Left cardiac atrium (tissue), 4 donors: ENCODE measurements at regions not wholly inside any gene's neighbourhood (a gene's known extent, or its start where the extent isn't known, plus 50 kb on each side); places are given as distances from the start of the nearest gene placed in this dataset.

ENCODE experiments used
- ATAC-seq, 2 donors: fragments of 200-7000 bp; cut with Tn5 transposase; one replicate each; pipeline ENCODE4 v1.9.1; 2020; ENCODE audit warnings: mild to moderate bottlenecking in 2 of 2, moderate library complexity in 2 of 2
- DNase-seq: peaks from one replicate; pipeline ENCODE4 v3.0.0-alpha.2; 2020
- intact Hi-C, 2 donors: fragments of 100-400 bp; cut with DNase I; formaldehyde crosslinking; loops; one replicate each; pipeline versions ENCODE4 v1.14.1 to v1.15.1; 2022 to 2023
- donor health status: DM: no; HTN: yes; CAD: no.
- donor health status: DM: no; HTN: yes; CAD: no; lungs with severe emphysema.
- donor health status: DM: yes; HTN: yes; CAD: no.
- donor health status: Dilated cardiomyopathy.

GRCh38 chr2:58533376-58533775, 292.3 kb upstream of the FANCL start:
- intact Hi-C loops = no loop called here
- no peak for DNase-seq
- no peak for ATAC-seq

- no peak for ATAC-seq
- no peak for DNase-seq
- intact Hi-C loops = no loop called here
Measured at GRCh38 chr2:58532641-58533040, 291.5 kb upstream of the FANCL start.

- intact Hi-C loops = no loop called here
- ATAC-seq (no peak), DNase-seq (no peak)
Measured at GRCh38 chr2:58527647-58528046, 286.5 kb upstream of the FANCL start.

- intact Hi-C loops = no loop called here
- no peak for ATAC-seq
- DNase-seq = no peak
Measured at GRCh38 chr2:58521803-58522554, 280.9 kb upstream of the FANCL start.

- intact Hi-C loops = no loop called here
Measured at GRCh38 chr2:58520903-58521302, 279.8 kb upstream of the FANCL start.

GRCh38 chr2:58517881-58518280, 276.8 kb upstream of the FANCL start:
- no peak for DNase-seq
- intact Hi-C loops = no loop called here

More at GRCh38 chr2:58520903-58521302, 279.8 kb upstream of the FANCL start:
- no peak for ATAC-seq
- DNase-seq = no peak

GRCh38 chr2:58516695-58517094, 275.6 kb upstream of the FANCL start:
- ATAC-seq = no peak
- intact Hi-C loops = no loop called here
- no peak for DNase-seq

More at GRCh38 chr2:58517881-58518280, 276.8 kb upstream of the FANCL start:
- ATAC-seq = no peak

- intact Hi-C loops = no loop called here
- ATAC-seq (no peak), DNase-seq (no peak)
Measured at GRCh38 chr2:58515827-58516573, 274.9 kb upstream of the FANCL start.

GRCh38 chr2:58514252-58514651, 273.1 kb upstream of the FANCL start:
- ATAC-seq (no peak), DNase-seq (no peak)
- intact Hi-C loops = no loop called here

- DNase-seq (no peak), ATAC-seq (no peak)
- intact Hi-C loops = no loop called here
Measured at GRCh38 chr2:58512878-58513277, 271.8 kb upstream of the FANCL start.

- intact Hi-C loops = no loop called here
- ATAC-seq (no peak), DNase-seq (no peak)
Measured at GRCh38 chr2:58508006-58508405, 266.9 kb upstream of the FANCL start.

- no peak for ATAC-seq
- no peak for DNase-seq
- intact Hi-C loops = no loop called here
Measured at GRCh38 chr2:58503918-58504317, 262.8 kb upstream of the FANCL start.

- intact Hi-C loops = no loop called here
- DNase-seq (no peak), ATAC-seq (no peak)
Measured at GRCh38 chr2:58502931-58503330, 261.8 kb upstream of the FANCL start.

GRCh38 chr2:58501371-58502160, 260.4 kb upstream of the FANCL start:
- intact Hi-C loops = no loop called here
- DNase-seq (no peak), ATAC-seq (no peak)

- ATAC-seq = no peak
- intact Hi-C loops = no loop called here
- DNase-seq = no peak
Measured at GRCh38 chr2:58497168-58497567, 256.0 kb upstream of the FANCL start.

GRCh38 chr2:58495806-58496205, 254.7 kb upstream of the FANCL start:
- intact Hi-C loops = no loop called here
- ATAC-seq (no peak), DNase-seq (no peak)

GRCh38 chr2:58494071-58494501, 253.0 kb upstream of the FANCL start:
- intact Hi-C loops = no loop called here
- ATAC-seq (no peak), DNase-seq (no peak)

- DNase-seq (no peak), ATAC-seq (no peak)
- intact Hi-C loops = no loop called here
Measured at GRCh38 chr2:58484629-58485028, 243.5 kb upstream of the FANCL start.

- DNase-seq = no peak
- intact Hi-C loops = no loop called here
- ATAC-seq = no peak
Measured at GRCh38 chr2:58484221-58484620, 243.1 kb upstream of the FANCL start.

GRCh38 chr2:58483307-58483706, 242.2 kb upstream of the FANCL start:
- intact Hi-C loops = no loop called here
- DNase-seq = no peak
- no peak for ATAC-seq
